Adrenal gland (tissue), 5 donors: ENCODE measurements at regions not wholly inside any gene's neighbourhood (a gene's known extent, or its start where the extent isn't known, plus 50 kb on each side); places are given as distances from the start of the nearest gene placed in this dataset.

ENCODE experiments used
- POLR2A ChIP-seq, 2 donors: fragments of 450-650 bp; IDR thresholded peaks; one replicate each; pipeline ENCODE4 v1.6.1; 2017; ENCODE audit warnings: antibody characterized with exemption in 2 of 2, mild to moderate bottlenecking in 2 of 2, moderate library complexity in 1 of 2
- TF ChIP-seq, protein P1 (sequence below), 6 experiments: fragments of 450-650 bp in 4 of 6; fragments of 200-600 bp in 2 of 6; sonication (generic) in 1 of 6; IDR thresholded peaks; 1 replicate in 5 of 6; 2 replicates in 1 of 6; pipeline versions ENCODE4 v1.5.1 to v1.8.0; 2016 to 2021; ENCODE audit warnings: antibody characterized with exemption in 6 of 6, mild to moderate bottlenecking in 2 of 6, moderate library complexity in 1 of 6
- donor health status: DM: no; HTN: no; CAD: no.

DNA sequence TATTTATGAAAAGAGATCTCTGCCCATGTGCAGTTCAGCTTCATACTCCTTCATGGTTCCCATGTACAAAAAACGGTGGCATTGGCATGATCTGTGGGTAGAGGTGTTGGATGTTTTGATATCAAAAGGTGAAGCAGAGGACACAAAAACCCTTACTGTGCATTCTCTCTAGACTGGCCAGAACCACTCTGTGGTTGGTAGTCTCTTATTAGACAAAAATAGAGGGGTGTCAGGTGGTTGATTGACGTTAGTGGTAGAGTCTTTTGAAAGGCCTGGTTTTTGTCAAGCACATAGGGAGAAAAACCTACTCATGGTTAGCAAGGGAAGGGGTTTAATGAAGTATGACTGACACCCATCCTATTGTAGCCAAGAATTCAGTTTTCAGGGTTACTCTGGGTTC is 400.0 kb upstream of the TMPRSS15 start:
- TF ChIP-seq, protein P1, sequence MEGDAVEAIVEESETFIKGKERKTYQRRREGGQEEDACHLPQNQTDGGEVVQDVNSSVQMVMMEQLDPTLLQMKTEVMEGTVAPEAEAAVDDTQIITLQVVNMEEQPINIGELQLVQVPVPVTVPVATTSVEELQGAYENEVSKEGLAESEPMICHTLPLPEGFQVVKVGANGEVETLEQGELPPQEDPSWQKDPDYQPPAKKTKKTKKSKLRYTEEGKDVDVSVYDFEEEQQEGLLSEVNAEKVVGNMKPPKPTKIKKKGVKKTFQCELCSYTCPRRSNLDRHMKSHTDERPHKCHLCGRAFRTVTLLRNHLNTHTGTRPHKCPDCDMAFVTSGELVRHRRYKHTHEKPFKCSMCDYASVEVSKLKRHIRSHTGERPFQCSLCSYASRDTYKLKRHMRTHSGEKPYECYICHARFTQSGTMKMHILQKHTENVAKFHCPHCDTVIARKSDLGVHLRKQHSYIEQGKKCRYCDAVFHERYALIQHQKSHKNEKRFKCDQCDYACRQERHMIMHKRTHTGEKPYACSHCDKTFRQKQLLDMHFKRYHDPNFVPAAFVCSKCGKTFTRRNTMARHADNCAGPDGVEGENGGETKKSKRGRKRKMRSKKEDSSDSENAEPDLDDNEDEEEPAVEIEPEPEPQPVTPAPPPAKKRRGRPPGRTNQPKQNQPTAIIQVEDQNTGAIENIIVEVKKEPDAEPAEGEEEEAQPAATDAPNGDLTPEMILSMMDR (IDR thresholded peaks at IDR 0.05), result no peak
- no peak for TF ChIP-seq POLR2A (IDR thresholded peaks at IDR 0.05)
